T-helper 2 cell (primary cell): ENCODE measurements at regions not wholly inside any gene's neighbourhood (a gene's known extent, or its start where the extent isn't known, plus 50 kb on each side); places are given as distances from the start of the nearest gene placed in this dataset.

Experiments
- DNase-seq, 5 experiments: peaks; one replicate each; pipeline versions ENCODE4 v3.0.0 to v3.0.0-alpha.2; 2012 to 2022

DNA sequence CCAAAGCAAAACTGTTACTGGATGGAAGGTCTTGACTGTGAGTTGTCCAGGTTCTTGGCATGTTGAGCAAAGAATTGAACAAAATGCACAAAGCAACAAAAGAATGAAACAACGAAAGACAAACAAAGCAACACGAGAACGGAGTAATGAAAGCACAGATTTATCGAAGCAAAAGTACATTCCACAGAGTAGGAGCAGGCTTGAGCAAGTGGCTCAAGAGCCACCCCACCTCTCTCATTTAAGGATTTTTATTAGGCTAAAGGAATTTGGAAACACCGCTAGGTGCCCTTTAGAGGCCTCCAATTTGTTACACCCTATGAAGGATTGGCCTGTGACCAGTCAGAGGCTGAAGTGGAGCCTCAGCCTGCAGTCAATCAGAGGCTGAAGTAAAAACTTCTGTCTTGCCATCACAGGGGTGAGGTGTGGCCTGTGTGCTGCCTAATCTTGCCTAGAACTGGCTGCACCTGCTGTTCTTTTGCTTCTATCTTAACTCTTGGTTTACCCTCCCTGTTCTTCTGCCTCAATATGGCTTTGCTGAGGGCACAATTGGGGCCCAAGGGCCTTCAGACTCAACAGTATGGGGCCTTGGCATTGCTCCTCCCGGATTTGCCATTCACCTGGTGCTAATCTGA, 59.4 kb upstream of the FTH1 start:
- DNase-seq = no peak

DNA sequence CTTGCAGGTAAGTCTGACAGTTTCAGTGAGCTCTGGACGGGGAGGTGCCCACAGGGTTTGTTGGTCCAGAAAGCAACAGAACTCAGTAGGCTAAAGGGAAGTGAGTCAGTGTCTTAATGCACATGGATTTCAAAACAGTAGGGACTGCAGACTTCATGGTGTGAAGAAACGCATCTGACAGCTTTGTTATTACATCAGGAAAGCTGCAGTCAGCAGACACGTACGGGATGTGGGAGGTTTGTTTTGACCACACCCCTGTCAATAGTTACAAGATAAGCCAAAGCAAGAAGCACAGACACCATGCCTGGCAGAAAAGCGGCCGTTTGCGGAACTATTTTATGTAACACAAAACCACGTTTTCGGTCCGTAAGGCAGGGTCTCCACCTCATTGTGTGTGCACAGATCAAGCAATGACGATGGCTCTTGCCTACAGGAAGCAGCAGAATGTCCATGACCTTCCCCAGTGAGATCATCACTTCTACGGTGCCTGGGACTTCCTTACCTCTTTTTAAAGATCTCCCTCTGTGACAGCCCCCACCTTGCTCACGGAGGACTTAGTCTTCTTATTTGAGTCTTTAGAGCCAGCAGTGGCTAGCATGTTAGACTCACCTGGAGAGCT, 58.2 kb upstream of the FTH1 start:
- peak; percentile 30 to 96 (median 78) for DNase-seq

DNA sequence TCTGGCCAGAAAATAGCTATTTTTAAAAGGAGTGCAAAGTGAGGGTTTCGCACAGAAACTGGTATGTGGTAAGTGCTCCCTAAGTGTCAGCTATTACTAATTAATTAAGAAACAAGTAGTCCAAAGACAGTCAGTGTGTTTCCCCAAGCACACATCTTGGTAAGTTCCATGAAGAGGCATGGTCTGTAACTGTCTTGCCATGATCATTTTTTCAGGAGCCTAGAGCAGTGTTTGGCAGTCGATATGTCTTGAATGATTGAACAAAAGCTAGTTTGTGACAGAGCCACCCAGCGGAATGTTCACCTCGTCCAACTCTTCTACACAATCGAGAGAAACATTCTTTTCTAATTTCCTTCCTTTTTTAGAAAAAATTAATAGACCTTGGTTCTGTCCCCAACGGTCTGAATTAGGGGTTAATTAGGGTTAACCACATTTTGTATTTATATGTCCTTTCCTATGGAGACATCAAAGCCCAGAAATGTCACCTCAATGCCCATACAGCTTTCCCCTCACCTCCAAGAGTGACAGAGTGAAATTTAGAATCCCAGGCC, 57.6 kb upstream of the FTH1 start:
- no peak for DNase-seq

DNA sequence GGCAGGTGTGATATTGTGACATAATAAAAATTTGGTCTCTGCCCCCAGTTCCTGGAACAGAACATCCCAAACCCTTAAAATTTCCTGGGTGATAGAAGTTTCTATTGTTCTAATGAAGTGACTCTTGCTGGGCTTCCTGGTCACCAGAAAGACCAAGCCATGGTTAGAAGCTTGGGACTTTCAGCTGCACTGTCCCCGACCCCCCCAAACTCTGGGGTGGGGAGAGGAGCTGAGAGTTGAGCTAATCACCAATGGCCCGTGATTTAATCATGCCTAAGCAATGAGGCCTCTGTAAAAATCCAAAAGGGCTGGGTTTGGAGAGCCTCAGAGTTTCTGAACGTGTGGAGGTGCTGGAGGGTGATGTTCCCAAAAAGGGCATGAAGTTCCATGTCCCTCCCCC, 54.8 kb upstream of the FTH1 start:
- DNase-seq = no peak

DNA sequence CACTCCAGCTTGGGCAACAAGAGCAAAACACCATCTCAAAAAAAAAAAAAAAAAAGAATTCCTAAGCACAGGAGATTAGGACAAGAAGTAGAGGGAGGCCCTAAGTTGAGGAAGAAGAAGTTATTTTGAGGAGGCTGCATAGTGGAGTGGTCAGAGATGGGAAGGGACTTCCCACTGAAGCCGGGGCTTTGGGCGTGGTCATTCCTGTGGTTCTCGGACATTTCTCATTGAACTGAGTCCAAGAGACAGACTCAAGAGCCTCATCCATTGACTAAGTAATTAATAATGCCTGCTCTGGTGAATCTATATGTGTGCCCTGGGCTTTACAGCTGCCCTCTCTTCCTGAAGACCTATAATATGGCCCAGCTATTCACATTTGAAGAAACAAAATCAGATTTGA, 53.2 kb upstream of the FTH1 start:
- no peak for DNase-seq

DNA sequence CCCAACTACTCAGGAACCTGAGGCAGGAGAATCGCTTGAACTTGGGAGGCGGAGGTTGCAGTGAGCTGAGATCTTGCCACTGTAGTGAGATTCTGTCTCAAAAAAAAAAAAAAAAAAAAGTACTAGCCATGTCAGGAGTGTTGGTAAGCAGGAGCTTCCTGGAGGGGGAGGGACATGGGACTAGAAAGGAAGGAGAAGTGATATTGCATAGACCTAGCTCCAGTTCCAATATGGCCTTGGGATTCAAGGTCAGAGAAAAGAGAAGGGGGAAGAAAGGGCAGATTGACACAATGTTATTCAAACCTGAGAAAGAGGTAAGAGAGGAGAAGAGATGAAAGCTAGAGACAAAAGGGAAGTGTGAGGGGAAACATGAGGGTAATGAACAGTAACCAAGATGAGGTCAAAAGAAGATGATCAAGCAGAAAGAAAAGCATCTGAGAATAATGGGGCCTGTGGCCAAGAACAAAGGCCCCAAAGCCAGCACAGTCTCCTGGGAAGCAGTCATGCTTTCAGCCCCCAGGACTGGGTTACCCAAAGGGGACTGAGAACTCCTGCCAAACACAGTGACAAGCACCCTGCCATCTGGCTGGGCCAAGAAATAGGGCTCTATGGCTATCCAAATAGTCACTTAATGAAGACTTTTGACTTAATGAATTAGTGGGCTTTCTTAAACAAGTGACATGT, 51.7 kb upstream of the FTH1 start:
- DNase-seq = no peak

DNA sequence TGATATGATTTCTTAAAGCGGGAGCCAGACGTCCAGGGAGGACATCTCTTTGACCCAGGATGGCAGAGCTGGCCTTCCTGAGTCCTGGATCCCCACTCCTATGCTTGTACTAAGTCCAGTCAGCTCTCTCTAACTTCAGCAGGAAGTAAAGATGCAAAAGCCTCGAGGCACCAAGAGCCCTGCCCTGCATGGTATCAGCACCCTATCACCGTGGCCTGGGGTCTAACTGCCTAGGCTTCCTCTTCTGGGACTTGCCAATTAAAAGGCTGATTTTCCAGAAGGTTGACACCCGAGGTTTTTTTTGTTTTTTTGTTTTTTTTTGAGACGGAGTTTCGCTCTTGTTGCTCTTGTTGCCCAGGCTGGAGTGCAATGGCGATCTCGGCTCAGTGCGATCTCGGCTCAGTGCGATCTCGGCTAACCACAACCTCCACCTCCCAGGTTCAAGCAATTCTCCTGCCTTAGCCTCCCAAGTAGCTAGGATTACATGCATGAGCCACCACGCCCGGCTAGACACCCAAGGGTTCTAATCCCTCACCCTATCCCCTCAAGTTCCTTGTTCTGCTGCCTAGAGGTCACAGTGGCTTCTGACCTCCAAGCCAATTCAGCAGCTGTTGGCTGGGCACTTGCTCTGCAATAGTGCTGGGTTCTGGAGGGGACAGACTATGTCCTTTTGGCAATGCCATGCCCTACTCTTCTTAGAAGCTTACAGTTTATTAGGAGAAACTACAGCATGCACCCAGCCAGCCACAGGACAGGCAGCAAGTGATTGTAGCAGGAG, 50.6 kb upstream of the FTH1 start:
- no peak for DNase-seq
